PC-9 (cell line): ENCODE measurements at regions not wholly inside any gene's neighbourhood (a gene's known extent, or its start where the extent isn't known, plus 50 kb on each side); places are given as distances from the start of the nearest gene placed in this dataset.

Experiments used
- BruUV-seq: library from RNA; stranded (reverse); fragments of 400-500 nt; replicated peaks from 2 replicates; lab custom pipeline; 2021; lab: Mats Ljungman, UMichigan
- CTCF ChIA-PET: fragments of 300-600 bp; sonication (Branson Sonifier 250); formaldehyde crosslinking; loops from one replicate; lab custom pipeline; 2022; ENCODE audit warnings: antibody characterized with exemption; lab: Charles Lee
- POLR2A ChIA-PET: fragments of 300-600 bp; sonication (Branson Sonifier 250); formaldehyde crosslinking; loops from one replicate; lab custom pipeline; 2022; ENCODE audit warnings: antibody characterized with exemption; ENCODE audit not compliant: unreplicated experiment; lab: Charles Lee
- DNase-seq, 2 experiments: peaks; one replicate each; pipeline versions ENCODE4 v3.0.0 to v3.0.0-alpha.2; 2015 to 2022; ENCODE audit warnings: mixed read lengths in 1 of 2
- H2AFZ ChIP-seq: fragments of 200-600 bp; sonication (generic); 2 replicates; pipeline ENCODE4 v1.8.1; 2017; ENCODE audit warnings: antibody characterized with exemption
- H3F3A ChIP-seq: fragments of 200-600 bp; sonication (generic); 2 replicates; pipeline ENCODE4 v1.8.1; 2017; ENCODE audit warnings: antibody characterized with exemption, mild to moderate bottlenecking, low read depth; ENCODE audit not compliant: insufficient read depth
- H3K27ac ChIP-seq: fragments of 200-600 bp; sonication (generic); 2 replicates; pipeline ENCODE4 v1.6.1; 2016; ENCODE audit warnings: mixed run types
- H3K27me3 ChIP-seq: fragments of 200-600 bp; sonication (generic); 2 replicates; pipeline ENCODE4 v1.6.1; 2016; ENCODE audit warnings: low read depth, mixed run types; ENCODE audit not compliant: insufficient read depth
- H3K36me3 ChIP-seq: fragments of 200-600 bp; sonication (generic); 2 replicates; pipeline ENCODE4 v1.6.1; 2016; ENCODE audit warnings: low read depth, mixed run types
- H3K4me1 ChIP-seq: fragments of 200-600 bp; sonication (generic); replicated peaks from 2 replicates; pipeline ENCODE4 v1.6.1; 2016; ENCODE audit warnings: mixed run types; ENCODE audit not compliant: insufficient read depth
- H3K4me2 ChIP-seq: fragments of 200-600 bp; sonication (generic); 2 replicates; pipeline ENCODE4 v1.6.1; 2017; ENCODE audit warnings: mixed run types
- H3K4me3 ChIP-seq: fragments of 200-600 bp; sonication (generic); 2 replicates; pipeline ENCODE4 v1.6.1; 2016; ENCODE audit warnings: mixed run types
- H3K79me2 ChIP-seq: fragments of 200-600 bp; sonication (generic); 2 replicates; pipeline ENCODE4 v1.6.1; 2017; ENCODE audit warnings: low read depth, mixed run types
- H3K9me2 ChIP-seq: fragments of 200-600 bp; sonication (generic); 2 replicates; pipeline ENCODE4 v1.8.1; 2017; ENCODE audit warnings: mild to moderate bottlenecking; ENCODE audit not compliant: insufficient read depth
- H3K9me3 ChIP-seq: fragments of 200-600 bp; sonication (generic); 2 replicates; pipeline ENCODE4 v1.8.1; 2016; ENCODE audit warnings: low read depth; ENCODE audit not compliant: insufficient read depth
- H4K20me1 ChIP-seq: fragments of 200-600 bp; sonication (generic); 2 replicates; pipeline ENCODE4 v1.8.1; 2017; ENCODE audit not compliant: insufficient read depth
- EZH2 ChIP-seq: fragments of 200-600 bp; sonication (generic); IDR thresholded peaks from 2 replicates; pipeline ENCODE4 v1.8.0; 2017; ENCODE audit warnings: antibody characterized with exemption, low read depth
- intact Hi-C: fragments of 100-400 bp; cut with micrococcal nuclease; formaldehyde crosslinking; loops from one replicate; pipeline ENCODE4 v1.10.0; 2022; ENCODE audit not compliant: unreplicated experiment
- TF ChIP-seq, protein P1 (sequence below): fragments of 200-600 bp; sonication (generic); conservative IDR thresholded peaks from 2 replicates; pipeline ENCODE4 v1.6.1; 2017; ENCODE audit warnings: mixed run types, antibody characterized with exemption, mild to moderate bottlenecking, moderate library complexity

DNA sequence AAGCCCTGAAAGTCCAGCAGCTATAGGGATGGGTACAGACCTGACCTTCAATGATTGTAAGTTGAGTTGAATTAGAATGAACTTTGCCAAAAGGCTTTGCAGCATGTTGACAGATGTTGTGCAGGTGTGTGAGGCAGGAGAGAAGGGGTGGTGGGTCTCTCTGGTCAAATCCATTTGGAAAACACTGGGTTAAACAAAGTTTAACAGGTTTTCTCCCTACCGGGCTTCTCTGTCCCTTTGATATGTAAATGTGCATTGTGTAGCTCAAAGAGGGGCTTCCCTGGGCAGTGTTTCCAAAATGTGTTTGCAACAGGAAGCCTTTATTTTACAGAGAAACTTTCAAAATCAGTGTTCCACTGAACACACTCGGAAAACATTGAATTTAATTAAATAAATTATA lies 72.1 kb upstream of the BRINP1 start:
- Histone ChIP-seq H3K9me2 (no peaks in the 10 kb centered on the region), H3K36me3 (no peaks in the 10 kb centered on the region), H3K4me2 (no peak overlapping the region), H3K4me1 (no peaks in the 10 kb centered on the region), H3K9me3 (no peaks in the 10 kb centered on the region), H3F3A (no peaks in the 10 kb centered on the region), H3K27ac (no peak overlapping the region), H3K4me3 (no peak overlapping the region), H3K79me2 (no peaks in the 10 kb centered on the region), H4K20me1 (no peaks in the 10 kb centered on the region), H2AFZ (no peak overlapping the region), H3K27me3 (no peaks in the 10 kb centered on the region)
- DNase-seq, result no peak
- no peak for TF ChIP-seq EZH2
- TF ChIP-seq, protein P1, sequence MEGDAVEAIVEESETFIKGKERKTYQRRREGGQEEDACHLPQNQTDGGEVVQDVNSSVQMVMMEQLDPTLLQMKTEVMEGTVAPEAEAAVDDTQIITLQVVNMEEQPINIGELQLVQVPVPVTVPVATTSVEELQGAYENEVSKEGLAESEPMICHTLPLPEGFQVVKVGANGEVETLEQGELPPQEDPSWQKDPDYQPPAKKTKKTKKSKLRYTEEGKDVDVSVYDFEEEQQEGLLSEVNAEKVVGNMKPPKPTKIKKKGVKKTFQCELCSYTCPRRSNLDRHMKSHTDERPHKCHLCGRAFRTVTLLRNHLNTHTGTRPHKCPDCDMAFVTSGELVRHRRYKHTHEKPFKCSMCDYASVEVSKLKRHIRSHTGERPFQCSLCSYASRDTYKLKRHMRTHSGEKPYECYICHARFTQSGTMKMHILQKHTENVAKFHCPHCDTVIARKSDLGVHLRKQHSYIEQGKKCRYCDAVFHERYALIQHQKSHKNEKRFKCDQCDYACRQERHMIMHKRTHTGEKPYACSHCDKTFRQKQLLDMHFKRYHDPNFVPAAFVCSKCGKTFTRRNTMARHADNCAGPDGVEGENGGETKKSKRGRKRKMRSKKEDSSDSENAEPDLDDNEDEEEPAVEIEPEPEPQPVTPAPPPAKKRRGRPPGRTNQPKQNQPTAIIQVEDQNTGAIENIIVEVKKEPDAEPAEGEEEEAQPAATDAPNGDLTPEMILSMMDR, result no peak
- POLR2A ChIA-PET, result no interaction called here
- CTCF ChIA-PET, result no interaction called here
- BruUV-seq, result no TSS peak
- intact Hi-C loops, result no loop called here

- no peaks in the 10 kb centered on the region for H3F3A ChIP-seq
- no peaks in the 10 kb centered on the region for H3K4me1 ChIP-seq
- ChIA-PET POLR2A (no interaction called here), CTCF (no interaction called here)
- no peaks in the 10 kb centered on the region for H3K27me3 ChIP-seq
- TF ChIP-seq EZH2, result no peak
- TF ChIP-seq, protein P1, result no peak
- intact Hi-C loops, result no loop called here
- H4K20me1 ChIP-seq, result no peaks in the 10 kb centered on the region
- no peak overlapping the region for H3K27ac ChIP-seq
- no peak overlapping the region for H2AFZ ChIP-seq
- H3K4me2 ChIP-seq, result no peak overlapping the region
- DNase-seq, result no peak
- no peak overlapping the region for H3K4me3 ChIP-seq
- H3K79me2 ChIP-seq, result no peaks in the 10 kb centered on the region
- no peaks in the 10 kb centered on the region for H3K36me3 ChIP-seq
- BruUV-seq, result no TSS peak
- no peaks in the 10 kb centered on the region for H3K9me3 ChIP-seq
- no peaks in the 10 kb centered on the region for H3K9me2 ChIP-seq
Measured at GRCh38 chr9:119436261-119436660, 67.0 kb upstream of the BRINP1 start.

DNA sequence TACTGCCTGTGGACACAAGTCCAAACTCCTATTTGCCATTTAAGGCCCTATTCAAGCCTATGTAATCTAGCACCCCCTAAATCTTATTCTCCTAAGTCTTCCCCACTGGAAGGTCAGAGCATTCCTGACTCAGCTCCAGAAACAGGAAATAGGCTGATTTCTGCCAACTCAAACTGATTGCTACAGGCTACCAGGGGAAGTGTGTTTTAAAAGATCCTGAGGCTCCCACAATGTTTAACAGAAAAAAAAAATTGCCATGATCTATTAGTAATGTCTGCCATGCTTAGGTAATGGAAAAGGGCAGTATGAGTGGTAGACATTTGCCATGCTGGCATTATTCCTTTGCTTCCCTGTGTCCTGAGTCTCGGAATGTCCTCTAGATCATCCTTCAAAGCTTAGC lies 65.8 kb upstream of the BRINP1 start:
- intact Hi-C loops, result no loop called here
- no peak overlapping the region for H3K4me2 ChIP-seq
- POLR2A ChIA-PET, result no interaction called here

More for the DNA sequence above, 65.8 kb upstream of the BRINP1 start:
- no peak overlapping the region for H3K27ac ChIP-seq
- no peaks in the 10 kb centered on the region for H3F3A ChIP-seq
- no peaks in the 10 kb centered on the region for H3K9me3 ChIP-seq
- no peaks in the 10 kb centered on the region for H3K27me3 ChIP-seq
- no peak for DNase-seq
- CTCF ChIA-PET, result no interaction called here
- no peaks in the 10 kb centered on the region for H3K9me2 ChIP-seq
- H3K4me1 ChIP-seq, result no peaks in the 10 kb centered on the region
- TF ChIP-seq EZH2, result no peak
- TF ChIP-seq, protein P1, result no peak
- no peak overlapping the region for H3K4me3 ChIP-seq
- no peaks in the 10 kb centered on the region for H3K36me3 ChIP-seq
- no TSS peak for BruUV-seq
- no peak overlapping the region for H2AFZ ChIP-seq
- no peaks in the 10 kb centered on the region for H3K79me2 ChIP-seq
- H4K20me1 ChIP-seq, result no peaks in the 10 kb centered on the region
